Endothelial cell of umbilical vein (primary cell): ENCODE measurements at regions not wholly inside any gene's neighbourhood (a gene's known extent, or its start where the extent isn't known, plus 50 kb on each side); places are given as distances from the start of the nearest gene placed in this dataset.

ENCODE experiments used
- BruUV-seq: library from RNA; stranded (reverse); fragments of 400-500 nt; replicated peaks from 2 replicates; lab custom pipeline; 2021; lab: Mats Ljungman, UMichigan
- CTCF ChIA-PET: fragments of 300-600, 350-600 bp; sonication (Branson Sonifier 250); formaldehyde crosslinking; loops from one replicate; lab custom pipeline; 2021; ENCODE audit warnings: antibody characterized with exemption, inconsistent platforms; lab: Charles Lee
- POLR2A ChIA-PET: fragments of 300-600, 350-600 bp; sonication (Branson Sonifier 250); formaldehyde crosslinking; loops from one replicate; lab custom pipeline; 2021; ENCODE audit warnings: antibody characterized with exemption, inconsistent platforms; lab: Charles Lee
- DNase-seq: peaks from one replicate; pipeline ENCODE4 v3.0.0-alpha.2; 2011; ENCODE audit warnings: low read depth, low spot score
- FAIRE-seq: peaks from 2 replicates; lab custom pipeline; 2011; peaks lifted over from hg19 to GRCh38; lab: Jason Lieb, UNC
- H2AFZ ChIP-seq: 2 replicates; pipeline ENCODE4 v1.6.0; 2012; ENCODE audit warnings: low read depth, low read length, control low read depth, inconsistent platforms
- H3K27ac ChIP-seq: 2 replicates; pipeline ENCODE4 v1.5.1; 2011; ENCODE audit warnings: low read depth, mild to moderate bottlenecking, control low read depth, low read length, moderate library complexity; ENCODE audit not compliant: insufficient read depth
- H3K27me3 ChIP-seq, 2 experiments: 2 replicates each; pipeline versions ENCODE4 v1.6.0 to v1.6.1; 2011; ENCODE audit warnings: low read length in 2 of 2, mixed read lengths in 1 of 2; ENCODE audit not compliant: control insufficient read depth in 2 of 2, insufficient read depth in 2 of 2
- H3K36me3 ChIP-seq, 2 experiments: 2 replicates in 1 of 2; 3 replicates in 1 of 2; pipeline ENCODE4 v1.5.1; 2011; ENCODE audit warnings: low read length in 2 of 2, mild to moderate bottlenecking in 1 of 2, moderate library complexity in 1 of 2; ENCODE audit not compliant: control insufficient read depth in 2 of 2, insufficient read depth in 2 of 2; ENCODE audit errors: extremely low read depth in 1 of 2
- H3K4me1 ChIP-seq: 3 replicates; pipeline ENCODE4 v1.5.1; 2011; ENCODE audit warnings: mild to moderate bottlenecking, low read length; ENCODE audit not compliant: control insufficient read depth, insufficient read depth; ENCODE audit errors: extremely low read depth
- H3K4me2 ChIP-seq: 2 replicates; pipeline ENCODE4 v1.6.1; 2011; ENCODE audit warnings: low read length, control low read depth, mixed read lengths; ENCODE audit not compliant: insufficient read depth
- H3K4me3 ChIP-seq, 3 experiments: fragments of 200-600 bp in 1 of 3; sonication (generic), shearing (Covaris generic) in 1 of 3; replicated peaks in 1 of 3; 2 replicates each; pipeline ENCODE4 v1.5.1; 2011 to 2016; ENCODE audit warnings: control low read depth in 3 of 3, low read length in 3 of 3, mild to moderate bottlenecking in 2 of 3, inconsistent platforms in 1 of 3, low read depth in 1 of 3, moderate library complexity in 1 of 3; ENCODE audit not compliant: insufficient read depth in 1 of 3
- H3K79me2 ChIP-seq: 2 replicates; pipeline ENCODE4 v1.6.0; 2012; ENCODE audit warnings: low read length, inconsistent platforms; ENCODE audit not compliant: control insufficient read depth, insufficient read depth
- H3K9ac ChIP-seq: replicated peaks from 2 replicates; pipeline ENCODE3; 2011; ENCODE audit warnings: low read length, control low read depth; ENCODE audit not compliant: insufficient read depth; ENCODE audit errors: extremely low read depth
- H3K9me1 ChIP-seq: replicated peaks from 3 replicates; pipeline ENCODE4 v1.6.0; 2011; ENCODE audit warnings: mild to moderate bottlenecking, low read length; ENCODE audit not compliant: control insufficient read depth, insufficient read depth; ENCODE audit errors: extremely low read depth
- H3K9me3 ChIP-seq: replicated peaks from 2 replicates; pipeline ENCODE4 v1.5.1; 2012; ENCODE audit warnings: low read length, inconsistent platforms; ENCODE audit not compliant: control insufficient read depth, insufficient read depth
- H4K20me1 ChIP-seq: replicated peaks from 2 replicates; pipeline ENCODE3; 2011; ENCODE audit warnings: mild to moderate bottlenecking, low read length; ENCODE audit not compliant: control insufficient read depth, insufficient read depth; ENCODE audit errors: extremely low read depth
- EZH2 ChIP-seq: IDR thresholded peaks from 2 replicates; pipeline ENCODE4 v1.6.1; 2012; ENCODE audit warnings: borderline replicate concordance, low read depth, mild to moderate bottlenecking, moderate library complexity, low read length, inconsistent platforms; ENCODE audit not compliant: severe bottlenecking
- FOS ChIP-seq: IDR thresholded peaks from 2 replicates; pipeline ENCODE4 v1.6.1; 2011; ENCODE audit warnings: mild to moderate bottlenecking, low read length, moderate library complexity, borderline replicate concordance; ENCODE audit not compliant: insufficient read depth
- GATA2 ChIP-seq: IDR thresholded peaks from 2 replicates; pipeline ENCODE4 v1.7.0; 2011; ENCODE audit warnings: low read depth, mild to moderate bottlenecking, moderate library complexity, mixed read lengths, low read length; ENCODE audit not compliant: insufficient read length, insufficient read depth
- JUN ChIP-seq: IDR thresholded peaks from 2 replicates; pipeline ENCODE4 v1.6.1; 2011; ENCODE audit warnings: borderline replicate concordance, low read depth; ENCODE audit not compliant: insufficient read length, insufficient read depth
- MYC ChIP-seq: IDR thresholded peaks from one replicate; pipeline ENCODE4 v1.6.1; 2011; ENCODE audit warnings: mild to moderate bottlenecking, low read depth, low read length
- POLR2A ChIP-seq: IDR thresholded peaks from 2 replicates; pipeline ENCODE4 v1.6.1; 2012; ENCODE audit warnings: low read depth, mild to moderate bottlenecking, control low read depth, low read length
- POLR2AphosphoS5 ChIP-seq: IDR thresholded peaks from 2 replicates; pipeline ENCODE4 v1.6.1; 2012; ENCODE audit warnings: low read depth, mild to moderate bottlenecking, control low read depth, low read length, moderate library complexity; ENCODE audit not compliant: insufficient read depth
- dilution Hi-C: fragments of 300-500 bp; cut with MboI; formaldehyde crosslinking; loops from one replicate; pipeline ENCODE4 v1.15.0; 2019; ENCODE audit warnings: low sequenced_read_pairs; ENCODE audit not compliant: extremely low pct_ligation_motif_present
- intact Hi-C: fragments of 100-400 bp; cut with micrococcal nuclease; formaldehyde crosslinking; loops from one replicate; pipeline ENCODE4 v1.10.0; 2022
- TF ChIP-seq, protein P1 (sequence below), 2 donors: IDR thresholded peaks; 1 replicate in 1 of 2; 2 replicates in 1 of 2; pipeline ENCODE4 v1.5.1; 2011; ENCODE audit warnings: low read length in 2 of 2, mild to moderate bottlenecking in 2 of 2, moderate library complexity in 2 of 2, control low read depth in 1 of 2, inconsistent platforms in 1 of 2, low read depth in 1 of 2; ENCODE audit not compliant: insufficient read depth in 1 of 2; ENCODE audit errors: extremely low read depth in 1 of 2
- TF ChIP-seq, protein P2 (sequence below): IDR thresholded peaks from 2 replicates; pipeline ENCODE4 v1.6.1; 2011; ENCODE audit not compliant: insufficient read depth, insufficient read length

DNA sequence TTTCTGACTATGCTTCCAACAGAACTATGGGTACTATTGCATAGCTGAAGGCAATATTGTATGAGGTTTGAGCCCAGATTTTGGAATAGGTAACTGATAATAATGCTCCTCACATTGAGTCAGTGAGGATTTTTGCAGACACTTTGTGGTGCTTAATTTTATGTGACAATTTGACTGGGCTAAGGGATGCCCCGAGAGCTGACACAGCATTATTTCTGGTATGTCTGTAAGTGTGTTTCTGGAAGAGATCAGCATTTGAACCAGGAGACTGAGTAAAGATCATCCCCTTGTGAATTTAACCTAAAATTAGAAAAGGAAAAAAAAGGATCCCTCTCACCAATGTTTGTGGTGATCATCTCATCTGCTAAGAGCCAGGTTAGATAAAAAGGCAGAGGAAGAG, 404.9 kb downstream of the AEBP2 start:
- BruUV-seq = no TSS peak
- Histone ChIP-seq H2AFZ (no peak overlapping the region), H3K4me1 (peaks cover 6% of the 10 kb centered on the region), H3K36me3 (no peaks in the 10 kb centered on the region), H3K27ac (no peak overlapping the region), H3K79me2 (no peaks in the 10 kb centered on the region), H3K9me1 (no peaks in the 10 kb centered on the region), H4K20me1 (no peaks in the 10 kb centered on the region), H3K27me3 (no peaks in the 10 kb centered on the region), H3K9me3 (no peaks in the 10 kb centered on the region), H3K9ac (no peak overlapping the region), H3K4me3 (no peak overlapping the region), H3K4me2 (no peak overlapping the region)
- CTCF ChIA-PET = interaction anchor here (1.0 kb wide), 1 partner anchor 71 kb away, joined by 3 read pairs; no protein-coding TSS in a partner anchor
- intact Hi-C loops = no loop called here
- dilution Hi-C loops = no loop called here
- DNase-seq (no peak), FAIRE-seq (no peak)
- TF ChIP-seq POLR2AphosphoS5 (no peak), MYC (no peak), EZH2 (no peak), JUN (no peak), FOS (no peak), POLR2A (no peak), GATA2 (no peak)
- TF ChIP-seq, protein P1, sequence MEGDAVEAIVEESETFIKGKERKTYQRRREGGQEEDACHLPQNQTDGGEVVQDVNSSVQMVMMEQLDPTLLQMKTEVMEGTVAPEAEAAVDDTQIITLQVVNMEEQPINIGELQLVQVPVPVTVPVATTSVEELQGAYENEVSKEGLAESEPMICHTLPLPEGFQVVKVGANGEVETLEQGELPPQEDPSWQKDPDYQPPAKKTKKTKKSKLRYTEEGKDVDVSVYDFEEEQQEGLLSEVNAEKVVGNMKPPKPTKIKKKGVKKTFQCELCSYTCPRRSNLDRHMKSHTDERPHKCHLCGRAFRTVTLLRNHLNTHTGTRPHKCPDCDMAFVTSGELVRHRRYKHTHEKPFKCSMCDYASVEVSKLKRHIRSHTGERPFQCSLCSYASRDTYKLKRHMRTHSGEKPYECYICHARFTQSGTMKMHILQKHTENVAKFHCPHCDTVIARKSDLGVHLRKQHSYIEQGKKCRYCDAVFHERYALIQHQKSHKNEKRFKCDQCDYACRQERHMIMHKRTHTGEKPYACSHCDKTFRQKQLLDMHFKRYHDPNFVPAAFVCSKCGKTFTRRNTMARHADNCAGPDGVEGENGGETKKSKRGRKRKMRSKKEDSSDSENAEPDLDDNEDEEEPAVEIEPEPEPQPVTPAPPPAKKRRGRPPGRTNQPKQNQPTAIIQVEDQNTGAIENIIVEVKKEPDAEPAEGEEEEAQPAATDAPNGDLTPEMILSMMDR (IDR thresholded peaks at IDR 0.05; ENCODE audit: extremely low read depth in 1 of 2, insufficient read depth in 1 of 2, low read depth in 1 of 2, low read length in 2 of 2) = no peak
- TF ChIP-seq, protein P2, sequence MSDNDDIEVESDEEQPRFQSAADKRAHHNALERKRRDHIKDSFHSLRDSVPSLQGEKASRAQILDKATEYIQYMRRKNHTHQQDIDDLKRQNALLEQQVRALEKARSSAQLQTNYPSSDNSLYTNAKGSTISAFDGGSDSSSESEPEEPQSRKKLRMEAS = no peak
- POLR2A ChIA-PET = no interaction called here
